ENCODE measurements at regions not wholly inside any gene's neighbourhood (a gene's known extent, or its start where the extent isn't known, plus 50 kb on each side); places are given as distances from the start of the nearest gene placed in this dataset.

DNA sequence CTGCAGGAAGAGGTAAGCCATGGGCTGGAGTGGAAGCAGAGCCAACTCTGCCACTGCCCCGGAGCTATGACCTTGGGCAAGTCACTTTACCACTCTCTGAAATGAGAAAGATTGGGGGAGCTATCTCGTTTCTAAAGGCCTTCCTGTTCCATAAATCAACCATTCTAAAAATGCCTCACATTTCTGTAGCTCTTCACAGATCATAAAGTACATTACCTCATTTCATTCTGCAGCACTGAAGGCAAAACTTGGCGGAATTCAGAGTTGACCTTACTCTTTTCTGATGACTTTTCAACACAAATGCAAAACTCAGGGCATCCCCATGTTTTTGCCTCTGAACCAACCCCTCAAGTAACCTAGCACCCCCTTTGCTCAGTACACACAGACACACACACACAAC lies 404.0 kb upstream of the NFIA start:
- DNase-seq = no peak
- no peak overlapping the region for H3K27ac ChIP-seq
- H3K9ac ChIP-seq (ENCODE audit: low read depth in 2 of 2, low read length in 2 of 2) = no peak overlapping the region
- intact Hi-C loops (cut with DNase I) = no loop called here
- no peaks in the 10 kb centered on the region for H3K9me3 ChIP-seq
- no peaks in the 10 kb centered on the region for H3K27me3 ChIP-seq
- TF ChIP-seq, protein P1, sequence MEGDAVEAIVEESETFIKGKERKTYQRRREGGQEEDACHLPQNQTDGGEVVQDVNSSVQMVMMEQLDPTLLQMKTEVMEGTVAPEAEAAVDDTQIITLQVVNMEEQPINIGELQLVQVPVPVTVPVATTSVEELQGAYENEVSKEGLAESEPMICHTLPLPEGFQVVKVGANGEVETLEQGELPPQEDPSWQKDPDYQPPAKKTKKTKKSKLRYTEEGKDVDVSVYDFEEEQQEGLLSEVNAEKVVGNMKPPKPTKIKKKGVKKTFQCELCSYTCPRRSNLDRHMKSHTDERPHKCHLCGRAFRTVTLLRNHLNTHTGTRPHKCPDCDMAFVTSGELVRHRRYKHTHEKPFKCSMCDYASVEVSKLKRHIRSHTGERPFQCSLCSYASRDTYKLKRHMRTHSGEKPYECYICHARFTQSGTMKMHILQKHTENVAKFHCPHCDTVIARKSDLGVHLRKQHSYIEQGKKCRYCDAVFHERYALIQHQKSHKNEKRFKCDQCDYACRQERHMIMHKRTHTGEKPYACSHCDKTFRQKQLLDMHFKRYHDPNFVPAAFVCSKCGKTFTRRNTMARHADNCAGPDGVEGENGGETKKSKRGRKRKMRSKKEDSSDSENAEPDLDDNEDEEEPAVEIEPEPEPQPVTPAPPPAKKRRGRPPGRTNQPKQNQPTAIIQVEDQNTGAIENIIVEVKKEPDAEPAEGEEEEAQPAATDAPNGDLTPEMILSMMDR (IDR thresholded peaks at IDR 0.05) = no peak
- no peaks in the 10 kb centered on the region for H3K36me3 ChIP-seq
- no peaks in the 10 kb centered on the region for H3K4me1 ChIP-seq
- H3K4me3 ChIP-seq = no peak overlapping the region

DNA sequence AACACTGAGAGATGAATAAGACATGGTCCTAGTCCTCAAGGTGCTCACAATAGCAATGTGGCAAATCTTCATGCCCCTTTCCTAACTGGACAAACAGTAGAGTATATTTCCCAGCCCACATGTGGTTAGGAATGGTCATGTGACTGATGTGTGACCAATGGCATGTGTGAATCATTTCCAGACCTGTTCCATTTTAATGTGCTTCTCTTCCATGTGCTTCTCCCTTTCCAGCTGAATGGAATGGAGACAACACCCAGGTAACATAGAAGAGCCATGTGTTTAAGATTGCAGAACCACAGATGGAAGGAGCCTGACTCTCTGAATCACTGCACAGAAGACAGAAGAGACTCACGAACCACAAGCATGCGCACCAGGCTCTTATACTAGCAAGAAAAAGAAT lies 409.9 kb upstream of the NFIA start:
- no peaks in the 10 kb centered on the region for H3K36me3 ChIP-seq
- intact Hi-C loops (cut with DNase I) = no loop called here
- no peaks in the 10 kb centered on the region for H3K9me3 ChIP-seq
- no peak overlapping the region for H3K27ac ChIP-seq
- no peaks in the 10 kb centered on the region for H3K27me3 ChIP-seq
- no peak overlapping the region for H3K4me3 ChIP-seq
- no peak overlapping the region for H3K9ac ChIP-seq (ENCODE audit: low read depth in 2 of 2, low read length in 2 of 2)
- no peak for DNase-seq
- TF ChIP-seq, protein P1 (IDR thresholded peaks at IDR 0.05) = no peak
- no peaks in the 10 kb centered on the region for H3K4me1 ChIP-seq

GRCh38 chr1:60670302-60670701 lies 412.1 kb upstream of the NFIA start:
- Histone ChIP-seq H3K4me3 (no peak overlapping the region), H3K36me3 (no peaks in the 10 kb centered on the region), H3K27ac (no peak overlapping the region), H3K27me3 (no peaks in the 10 kb centered on the region), H3K4me1 (no peaks in the 10 kb centered on the region), H3K9me3 (no peaks in the 10 kb centered on the region), H3K9ac (ENCODE audit: low read depth in 2 of 2, low read length in 2 of 2) (no peak overlapping the region)
- DNase-seq = no peak
- intact Hi-C loops (cut with DNase I) = no loop called here
- TF ChIP-seq, protein P1 (IDR thresholded peaks at IDR 0.05) = no peak

DNA sequence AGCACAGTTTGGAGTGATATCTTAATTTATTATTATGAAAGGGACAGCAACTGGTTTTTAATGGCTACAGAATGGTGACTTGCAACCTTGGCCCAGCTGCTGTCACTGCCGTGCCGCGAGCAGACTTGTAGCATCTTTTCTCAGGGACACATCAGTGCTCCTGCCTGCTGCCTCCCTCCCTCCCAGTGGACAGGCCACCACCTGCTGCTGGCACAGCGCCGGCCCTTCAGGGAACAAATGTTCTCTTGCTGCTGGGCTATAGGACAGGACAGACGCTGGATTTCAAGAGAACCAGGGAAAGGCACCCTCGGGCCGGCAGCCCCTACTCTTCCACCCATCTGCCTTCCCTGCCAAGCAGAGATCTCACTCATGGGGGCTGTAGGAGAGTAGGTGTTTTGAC lies 413.8 kb upstream of the NFIA start:
- Histone ChIP-seq H3K36me3 (no peaks in the 10 kb centered on the region), H3K27me3 (no peaks in the 10 kb centered on the region), H3K9me3 (no peaks in the 10 kb centered on the region), H3K9ac (ENCODE audit: low read depth in 2 of 2, low read length in 2 of 2) (no peak overlapping the region), H3K27ac (no peak overlapping the region), H3K4me3 (no peak overlapping the region), H3K4me1 (no peaks in the 10 kb centered on the region)
- intact Hi-C loops (cut with DNase I) = no loop called here
- TF ChIP-seq, protein P1 (IDR thresholded peaks at IDR 0.05) = no peak
- no peak for DNase-seq

- DNase-seq = no peak
- Histone ChIP-seq H3K4me3 (no peak overlapping the region), H3K27me3 (no peaks in the 10 kb centered on the region), H3K9me3 (no peaks in the 10 kb centered on the region), H3K36me3 (no peaks in the 10 kb centered on the region), H3K4me1 (no peaks in the 10 kb centered on the region), H3K9ac (ENCODE audit: low read depth in 2 of 2, low read length in 2 of 2) (no peak overlapping the region), H3K27ac (no peak overlapping the region)
- TF ChIP-seq, protein P1 (IDR thresholded peaks at IDR 0.05) = no peak
- intact Hi-C loops (cut with DNase I) = no loop called here
Measured at GRCh38 chr1:60665311-60665710, 417.1 kb upstream of the NFIA start.
